ENCODE measurements at regions not wholly inside any gene's neighbourhood (a gene's known extent, or its start where the extent isn't known, plus 50 kb on each side); places are given as distances from the start of the nearest gene placed in this dataset.

DNA sequence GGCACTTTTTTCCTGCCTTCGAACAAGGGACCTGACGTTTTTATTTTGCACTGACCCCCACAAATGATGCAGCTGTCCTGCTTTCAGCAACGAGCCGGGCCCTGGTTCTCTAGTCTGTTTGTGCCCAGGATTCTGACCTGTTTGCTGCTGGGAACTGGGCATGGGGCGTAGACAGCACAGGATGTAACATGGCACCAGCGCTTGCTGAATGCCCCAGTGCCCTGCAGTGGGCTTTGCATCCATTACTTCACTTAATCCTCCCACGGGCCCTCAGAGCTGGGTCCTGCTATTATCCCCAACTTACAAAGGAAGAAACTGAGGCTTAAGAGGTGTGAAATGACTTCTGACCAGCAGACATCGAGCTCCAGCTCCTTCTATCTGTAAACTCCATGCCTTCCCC is 80.4 kb upstream of the PMEPA1 start:
- H3K4me3 ChIP-seq, result no peak overlapping the region
- intact Hi-C loops (cut with DNase I), result no loop called here
- 75% methylated on average over 7 of the region's 8 CpGs for WGBS
- no peaks in the 10 kb centered on the region for H3K4me1 ChIP-seq
- no peaks in the 10 kb centered on the region for H3K9me3 ChIP-seq
- DNase-seq (ENCODE audit: extremely low spot score), result no peak
- no peaks in the 10 kb centered on the region for H3K36me3 ChIP-seq
- no peaks in the 10 kb centered on the region for H3K27me3 ChIP-seq
- no peak overlapping the region for H3K27ac ChIP-seq (replicated peaks in 1 of 4)
- TF ChIP-seq EP300 (IDR thresholded peaks at IDR 0.05), result no peak
- no peak for TF ChIP-seq POLR2AphosphoS5 (IDR thresholded peaks at IDR 0.05)
- no peak for TF ChIP-seq POLR2A (IDR thresholded peaks at IDR 0.05; ENCODE audit: low read depth)
- TF ChIP-seq, protein P1, sequence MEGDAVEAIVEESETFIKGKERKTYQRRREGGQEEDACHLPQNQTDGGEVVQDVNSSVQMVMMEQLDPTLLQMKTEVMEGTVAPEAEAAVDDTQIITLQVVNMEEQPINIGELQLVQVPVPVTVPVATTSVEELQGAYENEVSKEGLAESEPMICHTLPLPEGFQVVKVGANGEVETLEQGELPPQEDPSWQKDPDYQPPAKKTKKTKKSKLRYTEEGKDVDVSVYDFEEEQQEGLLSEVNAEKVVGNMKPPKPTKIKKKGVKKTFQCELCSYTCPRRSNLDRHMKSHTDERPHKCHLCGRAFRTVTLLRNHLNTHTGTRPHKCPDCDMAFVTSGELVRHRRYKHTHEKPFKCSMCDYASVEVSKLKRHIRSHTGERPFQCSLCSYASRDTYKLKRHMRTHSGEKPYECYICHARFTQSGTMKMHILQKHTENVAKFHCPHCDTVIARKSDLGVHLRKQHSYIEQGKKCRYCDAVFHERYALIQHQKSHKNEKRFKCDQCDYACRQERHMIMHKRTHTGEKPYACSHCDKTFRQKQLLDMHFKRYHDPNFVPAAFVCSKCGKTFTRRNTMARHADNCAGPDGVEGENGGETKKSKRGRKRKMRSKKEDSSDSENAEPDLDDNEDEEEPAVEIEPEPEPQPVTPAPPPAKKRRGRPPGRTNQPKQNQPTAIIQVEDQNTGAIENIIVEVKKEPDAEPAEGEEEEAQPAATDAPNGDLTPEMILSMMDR (IDR thresholded peaks at IDR 0.05), result no peak

DNA sequence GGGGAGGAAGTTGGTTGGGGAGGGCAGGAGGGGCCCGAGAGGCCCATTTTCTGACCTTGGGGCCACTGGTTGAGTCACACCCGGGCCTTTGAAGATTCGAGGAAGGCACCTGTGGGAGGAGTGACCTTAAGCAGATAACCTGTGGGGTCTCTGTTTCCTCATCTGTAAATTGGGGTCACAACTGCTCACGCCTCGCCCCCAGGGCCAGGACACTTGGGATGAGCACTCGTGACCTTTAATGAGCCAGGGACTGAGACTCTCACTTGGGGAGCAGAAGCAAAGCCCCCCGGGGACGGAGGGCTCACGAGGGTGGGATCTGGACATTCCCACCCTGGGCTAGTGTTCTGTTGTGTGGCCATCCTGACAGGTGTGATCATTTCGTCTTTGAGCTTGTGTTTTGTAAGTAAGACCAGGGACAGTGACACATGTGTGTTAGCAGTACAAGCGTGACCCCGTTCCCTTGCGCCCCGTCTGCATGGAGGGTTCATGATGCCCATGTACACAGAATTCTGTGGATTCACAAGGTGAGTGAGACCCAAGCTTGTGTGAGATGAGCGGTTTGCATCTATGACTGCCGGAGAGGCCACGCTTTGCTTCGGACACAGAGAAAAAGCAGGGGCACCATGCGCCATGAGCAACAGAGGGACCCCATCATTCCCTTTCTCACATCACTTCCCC is 79.3 kb upstream of the PMEPA1 start:
- H3K36me3 ChIP-seq, result no peaks in the 10 kb centered on the region
- TF ChIP-seq EP300 (IDR thresholded peaks at IDR 0.05) (no peak), POLR2AphosphoS5 (IDR thresholded peaks at IDR 0.05) (no peak), POLR2A (IDR thresholded peaks at IDR 0.05; ENCODE audit: low read depth) (no peak)
- TF ChIP-seq, protein P1 (IDR thresholded peaks at IDR 0.05), result no peak
- WGBS, result 92% methylated on average over 19 of the region's 19 CpGs
- H3K4me3 ChIP-seq, result no peak overlapping the region
- no peaks in the 10 kb centered on the region for H3K4me1 ChIP-seq
- DNase-seq (ENCODE audit: extremely low spot score), result no peak
- H3K27ac ChIP-seq (replicated peaks in 1 of 4), result no peak overlapping the region
- no peaks in the 10 kb centered on the region for H3K9me3 ChIP-seq
- intact Hi-C loops (cut with DNase I), result no loop called here
- H3K27me3 ChIP-seq, result no peaks in the 10 kb centered on the region

DNA sequence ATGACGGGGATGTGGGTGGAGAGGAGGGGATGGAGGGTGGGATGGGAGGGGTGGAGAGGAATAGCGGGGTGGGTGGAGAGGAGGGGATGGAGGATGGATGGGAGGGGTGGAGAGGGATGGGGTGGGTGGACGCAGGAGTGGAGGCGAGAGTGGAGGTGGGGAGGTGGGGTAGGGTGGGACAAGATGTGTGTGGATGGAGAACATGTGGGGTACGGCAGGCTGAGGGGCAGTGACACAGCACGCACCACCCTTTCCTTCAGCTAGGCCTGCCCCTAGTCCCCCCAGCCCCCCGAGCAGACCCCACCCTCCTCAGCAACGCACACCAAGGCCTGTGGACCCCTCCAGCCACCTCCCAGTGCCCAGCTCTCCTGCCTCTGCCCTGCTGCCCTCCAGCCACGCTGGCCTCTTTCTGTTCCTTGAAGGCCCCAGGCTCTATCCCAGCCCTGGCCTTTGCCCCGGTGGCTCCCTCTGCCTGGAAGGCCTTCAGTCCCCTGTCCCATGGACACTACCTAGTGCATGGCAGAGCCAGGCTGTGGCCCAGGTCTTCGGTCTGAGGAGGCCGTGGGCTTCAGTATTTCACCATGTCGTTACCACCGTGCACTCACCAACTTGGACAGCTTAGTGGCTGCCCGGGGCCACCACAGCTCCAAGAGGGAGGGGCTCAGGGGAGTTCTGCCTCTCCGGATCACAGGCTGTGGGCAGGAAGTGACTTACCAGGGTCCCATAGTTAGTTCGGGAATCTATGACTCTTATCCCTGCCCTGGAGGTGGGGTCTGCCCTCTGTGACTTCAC is 78.4 kb upstream of the PMEPA1 start:
- H3K27ac ChIP-seq (replicated peaks in 1 of 4), result no peak overlapping the region
- 91% methylated on average over 16 of the region's 17 CpGs for WGBS
- no peaks in the 10 kb centered on the region for H3K9me3 ChIP-seq
- no peaks in the 10 kb centered on the region for H3K36me3 ChIP-seq
- DNase-seq (ENCODE audit: extremely low spot score), result no peak
- no peak for TF ChIP-seq POLR2A (IDR thresholded peaks at IDR 0.05; ENCODE audit: low read depth)
- TF ChIP-seq, protein P1 (IDR thresholded peaks at IDR 0.05), result no peak
- no peak for TF ChIP-seq EP300 (IDR thresholded peaks at IDR 0.05)
- TF ChIP-seq POLR2AphosphoS5 (IDR thresholded peaks at IDR 0.05), result no peak
- no peak overlapping the region for H3K4me3 ChIP-seq
- intact Hi-C loops (cut with DNase I), result no loop called here
- H3K27me3 ChIP-seq, result peaks cover 0 to under 1% (median 0%) of the 10 kb centered on the region in 4 donors
- no peaks in the 10 kb centered on the region for H3K4me1 ChIP-seq

GRCh38 chr20:57787151-57787989 is 77.6 kb upstream of the PMEPA1 start:
- TF ChIP-seq, protein P1 (IDR thresholded peaks at IDR 0.05), result no peak
- TF ChIP-seq EP300 (IDR thresholded peaks at IDR 0.05) (no peak), POLR2AphosphoS5 (IDR thresholded peaks at IDR 0.05) (no peak), POLR2A (IDR thresholded peaks at IDR 0.05; ENCODE audit: low read depth) (no peak)
- WGBS, result 76% methylated on average over 9 of the region's 10 CpGs
- intact Hi-C loops (cut with DNase I), result no loop called here
- no peaks in the 10 kb centered on the region for H3K36me3 ChIP-seq
- peaks cover 0 to 8% (median 0%) of the 10 kb centered on the region in 4 donors for H3K27me3 ChIP-seq
- no peak for DNase-seq (ENCODE audit: extremely low spot score)
- H3K4me3 ChIP-seq, result no peak overlapping the region
- no peaks in the 10 kb centered on the region for H3K4me1 ChIP-seq
- no peaks in the 10 kb centered on the region for H3K9me3 ChIP-seq
- no peak overlapping the region for H3K27ac ChIP-seq (replicated peaks in 1 of 4)
